Body of pancreas (tissue), 4 donors: ENCODE measurements at regions not wholly inside any gene's neighbourhood (a gene's known extent, or its start where the extent isn't known, plus 50 kb on each side); places are given as distances from the start of the nearest gene placed in this dataset.
"Not testable (repeated sequence)": the region's sequence is repeated elsewhere in the genome, so short reads cannot be mapped to it uniquely, and the experiment has no call there.

Experiments used
- ATAC-seq: fragments of 150-250 bp; one replicate; pipeline ENCODE4 v1.9.1; 2016
- DNase-seq, 4 donors: peaks; one replicate each; pipeline ENCODE4 v3.0.0-alpha.2; 2019
- H3K27ac ChIP-seq, 4 donors: fragments of 200-600 bp; sonication (generic); 1 replicate in 3 of 4; 2 replicates in 1 of 4; pipeline versions ENCODE4 v1.5.1 to v1.6.1; 2016 to 2019; ENCODE audit warnings: mild to moderate bottlenecking in 1 of 4, mixed read lengths in 1 of 4, moderate library complexity in 1 of 4
- H3K27me3 ChIP-seq, 2 donors: fragments of 200-600 bp; sonication (generic); one replicate each; pipeline ENCODE4 v1.6.0; 2016; ENCODE audit warnings: mild to moderate bottlenecking in 1 of 2
- H3K36me3 ChIP-seq, 2 donors: fragments of 200-600 bp; sonication (generic); replicated peaks in 1 of 2; 2 replicates each; pipeline ENCODE4 v1.5.1; 2016; ENCODE audit warnings: low read depth in 2 of 2; ENCODE audit not compliant: insufficient read depth in 1 of 2
- H3K4me1 ChIP-seq: fragments of 200-600 bp; sonication (generic); one replicate; pipeline ENCODE4 v1.6.0; 2016
- H3K4me3 ChIP-seq, 2 donors: fragments of 200-600 bp; sonication (generic); 1 replicate in 1 of 2; 2 replicates in 1 of 2; pipeline ENCODE4 v1.5.1; 2016 to 2019
- H3K9me3 ChIP-seq, 3 donors: fragments of 200-600 bp; sonication (generic); 1 replicate in 2 of 3; 2 replicates in 1 of 3; pipeline ENCODE4 v1.5.1; 2016
- POLR2A ChIP-seq, 3 donors: fragments of 450-650 bp; IDR thresholded peaks; one replicate each; pipeline ENCODE4 v1.6.1; 2016; ENCODE audit warnings: antibody characterized with exemption in 3 of 3, mild to moderate bottlenecking in 2 of 3
- WGBS, 2 donors: methylation state at CpG; one replicate each; pipeline ENCODE4 v1.1.5; 2017; 5-methylcytosine and 5-hydroxymethylcytosine counted together
- intact Hi-C: fragments of 100-400 bp; cut with DNase I; formaldehyde crosslinking; loops from one replicate; pipeline ENCODE4 v1.15.1; 2023
- TF ChIP-seq, protein P1 (sequence below), 7 experiments: fragments of 450-650 bp in 4 of 7; fragments of 200-600 bp in 3 of 7; sonication (generic) in 3 of 7; IDR thresholded peaks; one replicate each; pipeline ENCODE4 v1.5.1; 2016 to 2019; ENCODE audit warnings: antibody characterized with exemption in 7 of 7

GRCh38 chr5:23884405-23885031 lies 377.1 kb downstream of the PRDM9 start:
- Histone ChIP-seq H3K4me3 (no peak overlapping the region), H3K27me3 (no peaks in the 10 kb centered on the region), H3K9me3 (no peaks in the 10 kb centered on the region), H3K27ac (no peak overlapping the region), H3K36me3 (no peaks in the 10 kb centered on the region), H3K4me1 (no peaks in the 10 kb centered on the region)
- intact Hi-C loops = no loop called here
- WGBS, 2 donors = 70 to 74% methylated on average over 4 of the region's 4 CpGs
- ATAC-seq (no peak), DNase-seq (no peak)
- TF ChIP-seq, protein P1, sequence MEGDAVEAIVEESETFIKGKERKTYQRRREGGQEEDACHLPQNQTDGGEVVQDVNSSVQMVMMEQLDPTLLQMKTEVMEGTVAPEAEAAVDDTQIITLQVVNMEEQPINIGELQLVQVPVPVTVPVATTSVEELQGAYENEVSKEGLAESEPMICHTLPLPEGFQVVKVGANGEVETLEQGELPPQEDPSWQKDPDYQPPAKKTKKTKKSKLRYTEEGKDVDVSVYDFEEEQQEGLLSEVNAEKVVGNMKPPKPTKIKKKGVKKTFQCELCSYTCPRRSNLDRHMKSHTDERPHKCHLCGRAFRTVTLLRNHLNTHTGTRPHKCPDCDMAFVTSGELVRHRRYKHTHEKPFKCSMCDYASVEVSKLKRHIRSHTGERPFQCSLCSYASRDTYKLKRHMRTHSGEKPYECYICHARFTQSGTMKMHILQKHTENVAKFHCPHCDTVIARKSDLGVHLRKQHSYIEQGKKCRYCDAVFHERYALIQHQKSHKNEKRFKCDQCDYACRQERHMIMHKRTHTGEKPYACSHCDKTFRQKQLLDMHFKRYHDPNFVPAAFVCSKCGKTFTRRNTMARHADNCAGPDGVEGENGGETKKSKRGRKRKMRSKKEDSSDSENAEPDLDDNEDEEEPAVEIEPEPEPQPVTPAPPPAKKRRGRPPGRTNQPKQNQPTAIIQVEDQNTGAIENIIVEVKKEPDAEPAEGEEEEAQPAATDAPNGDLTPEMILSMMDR (IDR thresholded peaks at IDR 0.05) = no peak
- TF ChIP-seq POLR2A (IDR thresholded peaks at IDR 0.05) = no peak

DNA sequence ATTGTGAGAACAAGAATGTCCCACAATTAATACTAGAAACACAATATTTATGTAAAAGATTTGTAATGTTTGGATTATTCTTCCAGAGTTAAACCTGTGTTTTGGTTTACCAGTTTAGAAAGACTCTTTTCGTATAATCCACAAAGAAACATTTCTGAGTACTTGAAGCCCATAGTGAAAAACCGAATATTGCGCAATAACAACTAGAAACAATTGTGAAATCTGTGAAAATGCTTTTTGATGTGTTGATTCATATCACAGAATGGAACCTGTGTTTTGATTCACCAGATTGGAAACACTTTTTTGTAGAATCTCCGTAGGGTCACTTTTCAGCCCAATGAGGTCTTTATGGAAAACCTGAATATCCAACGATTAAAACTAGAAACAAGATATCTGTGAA lies 386.2 kb downstream of the PRDM9 start:
- WGBS, 2 donors = 80 to 81% methylated on average over 5 of the region's 5 CpGs
- intact Hi-C loops = no loop called here
- ATAC-seq (no peak), DNase-seq (no peak)
- H3K27ac ChIP-seq = no peak overlapping the region
- no peak overlapping the region for H3K4me3 ChIP-seq
- H3K27me3 ChIP-seq = no peaks in the 10 kb centered on the region
- H3K36me3 ChIP-seq = no peaks in the 10 kb centered on the region
- TF ChIP-seq POLR2A (IDR thresholded peaks at IDR 0.05) = no peak
- TF ChIP-seq, protein P1 (IDR thresholded peaks at IDR 0.05) = no peak
- H3K9me3 ChIP-seq = no peaks in the 10 kb centered on the region
- H3K4me1 ChIP-seq = no peaks in the 10 kb centered on the region

GRCh38 chr5:23895614-23896013 lies 388.2 kb downstream of the PRDM9 start:
- ATAC-seq = no peak
- intact Hi-C loops = no loop called here
- no peaks in the 10 kb centered on the region for H3K9me3 ChIP-seq
- DNase-seq = no peak
- WGBS, 2 donors = 55 to 65% methylated on average over 4 of the region's 4 CpGs
- H3K4me3 ChIP-seq = no peak overlapping the region
- no peaks in the 10 kb centered on the region for H3K36me3 ChIP-seq
- H3K27me3 ChIP-seq = no peaks in the 10 kb centered on the region
- H3K27ac ChIP-seq = no peak overlapping the region
- TF ChIP-seq, protein P1 (IDR thresholded peaks at IDR 0.05) = no peak
- no peak for TF ChIP-seq POLR2A (IDR thresholded peaks at IDR 0.05)
- H3K4me1 ChIP-seq = no peaks in the 10 kb centered on the region

GRCh38 chr5:23930985-23931384 lies 423.6 kb downstream of the PRDM9 start:
- no peak overlapping the region for H3K4me3 ChIP-seq
- H3K4me1 ChIP-seq = no peaks in the 10 kb centered on the region
- ATAC-seq (no peak), DNase-seq (no peak)
- no peaks in the 10 kb centered on the region for H3K36me3 ChIP-seq
- no peaks in the 10 kb centered on the region for H3K27me3 ChIP-seq
- WGBS, 2 donors = 48 to 58% methylated on average over 3 of the region's 3 CpGs
- intact Hi-C loops = no loop called here
- H3K9me3 ChIP-seq = no peaks in the 10 kb centered on the region
- no peak overlapping the region for H3K27ac ChIP-seq
- TF ChIP-seq POLR2A (IDR thresholded peaks at IDR 0.05) = no peak
- TF ChIP-seq, protein P1 (IDR thresholded peaks at IDR 0.05) = no peak

DNA sequence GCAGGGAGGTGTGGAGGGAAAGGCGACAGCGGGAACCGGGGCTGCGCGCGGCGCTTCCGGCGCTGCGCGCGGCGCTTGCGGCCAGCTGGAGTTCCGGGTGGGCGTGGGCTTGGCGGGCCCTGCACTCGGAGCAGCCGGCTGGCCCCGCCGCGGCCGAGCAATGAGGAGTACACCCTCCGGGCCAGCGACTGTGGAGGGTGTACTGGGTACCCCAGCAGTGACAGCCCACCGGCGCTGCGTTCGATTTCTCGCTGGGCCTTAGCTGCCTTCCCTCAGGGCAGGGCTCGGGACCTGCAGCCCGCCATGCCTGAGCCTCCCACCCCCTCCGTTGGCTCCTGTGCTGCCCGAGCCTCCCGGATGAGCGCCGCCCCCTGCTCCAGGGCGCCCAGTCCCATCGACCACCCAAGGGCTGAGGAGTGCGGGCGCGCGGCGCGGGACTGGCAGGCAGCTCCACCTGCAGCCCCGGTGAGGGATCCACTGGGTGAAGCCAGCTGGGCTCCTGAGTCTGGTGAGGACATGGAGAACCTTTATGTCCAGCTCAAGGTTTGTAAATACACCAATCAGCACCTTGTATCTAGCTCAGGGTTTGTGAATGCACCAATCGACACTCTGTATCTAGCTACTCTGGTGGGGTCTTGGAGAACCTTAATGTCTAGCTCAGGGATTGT lies 444.0 kb downstream of the PRDM9 start:
- intact Hi-C loops, H3K27me3 ChIP-seq, H3K27ac ChIP-seq, H3K36me3 ChIP-seq, H3K9me3 ChIP-seq, H3K4me1 ChIP-seq, H3K4me3 ChIP-seq: not testable (repeated sequence)
- DNase-seq = peak in 1 of 4 donors; percentile 25
- ATAC-seq = peak; percentile 58
- WGBS, 2 donors = 85 to 86% methylated on average over 22 to 43 of the region's 47 CpGs
